H1 (cell line): ENCODE measurements at regions not wholly inside any gene's neighbourhood (a gene's known extent, or its start where the extent isn't known, plus 50 kb on each side); places are given as distances from the start of the nearest gene placed in this dataset.

ENCODE experiments used
- BCL11A ChIP-seq, 2 experiments: IDR thresholded peaks; one replicate each; pipeline ENCODE4 v1.6.1; 2011; ENCODE audit warnings: low read depth in 2 of 2, low read length in 2 of 2, mild to moderate bottlenecking in 2 of 2
- CTCF ChIP-seq, 3 experiments: IDR thresholded peaks; 1 replicate in 2 of 3; 2 replicates in 1 of 3; pipeline versions ENCODE4 v1.5.1 to v1.6.1; 2011; ENCODE audit warnings: low read length in 3 of 3, mild to moderate bottlenecking in 3 of 3, inconsistent platforms in 2 of 3, low read depth in 1 of 3, moderate library complexity in 1 of 3; ENCODE audit not compliant: insufficient read depth in 1 of 3; ENCODE audit errors: control extremely low read depth in 1 of 3
- NANOG ChIP-seq: IDR thresholded peaks from 2 replicates; pipeline ENCODE4 v1.6.1; 2011; ENCODE audit warnings: low read length, low read depth, mild to moderate bottlenecking, inconsistent platforms; ENCODE audit not compliant: insufficient read depth, poor library complexity, severe bottlenecking
- PHF8 ChIP-seq: fragments of 200-600 bp; sonication (generic); conservative IDR thresholded peaks from 2 replicates; pipeline ENCODE4 v1.7.1; 2012; ENCODE audit warnings: low read depth, mild to moderate bottlenecking, inconsistent platforms, low read length, moderate library complexity
- SP2 ChIP-seq: IDR thresholded peaks from 2 replicates; pipeline ENCODE4 v1.6.1; 2012; ENCODE audit warnings: mild to moderate bottlenecking, low read length, inconsistent platforms
- USF2 ChIP-seq: IDR thresholded peaks from 2 replicates; pipeline ENCODE4 v1.6.1; 2011; ENCODE audit warnings: low read length, improper control_type of control experiment

- TF ChIP-seq NANOG: no peak
- TF ChIP-seq USF2: no peak
- no peak for TF ChIP-seq CTCF (IDR thresholded peaks at IDR 0.05; ENCODE audit: control extremely low read depth in 1 of 3, insufficient read depth in 1 of 3, low read depth in 1 of 3, low read length in 3 of 3)
- TF ChIP-seq BCL11A (IDR thresholded peaks at IDR 0.05; ENCODE audit: low read depth in 2 of 2, low read length in 2 of 2): no peak
- TF ChIP-seq PHF8: no peak
- TF ChIP-seq SP2: no peak
These were observed 185.0 kb upstream of the STK17B start (continued) for GRCh38 chr2:196356332-196356731.
